Activated CD4-positive, alpha-beta T cell treated with anti-CD3 and anti-CD28 coated beads, Interleukin-2, amount 10 ng/mL, durations not matched to agents 7 days and 5 days (primary cell): ENCODE measurements at regions not wholly inside any gene's neighbourhood (a gene's known extent, or its start where the extent isn't known, plus 50 kb on each side); places are given as distances from the start of the nearest gene placed in this dataset.
"Not testable (repeated sequence)": the region's sequence is repeated elsewhere in the genome, so short reads cannot be mapped to it uniquely, and the experiment has no call there.

Experiments used
- CTCF ChIA-PET: fragments of 350-600 bp; sonication (Branson Sonifier 250); formaldehyde crosslinking; loops from one replicate; lab custom pipeline; 2021; ENCODE audit warnings: antibody characterized with exemption; lab: Charles Lee
- POLR2A ChIA-PET: fragments of 350-600 bp; sonication (Branson Sonifier 250); formaldehyde crosslinking; loops from one replicate; lab custom pipeline; 2021; ENCODE audit warnings: antibody characterized with exemption; lab: Charles Lee
- DNase-seq: peaks from one replicate; pipeline ENCODE4 v3.0.0-alpha.2; 2020
- H3K27ac Mint-ChIP-seq: one replicate; pipeline ENCODE4 v1.8.0; 2021; ENCODE audit warnings: mild to moderate bottlenecking, moderate library complexity, mixed read lengths
- H3K27me3 Mint-ChIP-seq: one replicate; pipeline ENCODE4 v1.8.0; 2021; ENCODE audit warnings: mixed read lengths
- H3K36me3 Mint-ChIP-seq: one replicate; pipeline ENCODE4 v1.8.0; 2021; ENCODE audit warnings: low read depth, mixed read lengths
- H3K4me1 Mint-ChIP-seq: one replicate; pipeline ENCODE4 v1.8.0; 2021; ENCODE audit warnings: mixed read lengths
- H3K4me3 Mint-ChIP-seq: one replicate; pipeline ENCODE4 v1.8.0; 2021; ENCODE audit warnings: mild to moderate bottlenecking, moderate library complexity, mixed read lengths
- H3K9me3 Mint-ChIP-seq: one replicate; pipeline ENCODE4 v1.8.0; 2021; ENCODE audit warnings: mixed read lengths

DNA sequence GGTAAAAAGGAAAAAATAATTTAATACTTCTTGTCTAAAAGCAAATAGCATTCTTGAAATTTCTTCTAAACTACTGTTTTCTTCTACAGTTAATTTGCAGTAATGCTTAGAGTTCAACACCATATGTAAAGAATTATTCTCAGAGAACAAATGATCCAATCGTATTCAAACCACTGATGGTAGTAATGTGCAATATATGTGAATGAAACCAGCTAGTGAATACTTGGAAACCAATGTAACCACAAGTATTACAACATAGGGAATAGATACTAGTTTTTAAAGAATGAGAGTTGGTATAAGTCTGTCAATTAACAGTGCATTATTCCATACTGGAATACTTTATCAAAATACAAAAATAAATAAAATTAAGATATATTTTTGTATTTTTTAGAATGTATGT, 850.0 kb downstream of the DIPK2A start:
- Mint-ChIP-seq H3K9me3 (no peaks in the 10 kb centered on the region), H3K27me3 (no peaks in the 10 kb centered on the region), H3K27ac (no peak overlapping the region), H3K36me3 (no peaks in the 10 kb centered on the region), H3K4me1 (no peaks in the 10 kb centered on the region), H3K4me3 (no peak overlapping the region)
- ChIA-PET POLR2A (no interaction called here), CTCF (no interaction called here)
- DNase-seq = no peak

DNA sequence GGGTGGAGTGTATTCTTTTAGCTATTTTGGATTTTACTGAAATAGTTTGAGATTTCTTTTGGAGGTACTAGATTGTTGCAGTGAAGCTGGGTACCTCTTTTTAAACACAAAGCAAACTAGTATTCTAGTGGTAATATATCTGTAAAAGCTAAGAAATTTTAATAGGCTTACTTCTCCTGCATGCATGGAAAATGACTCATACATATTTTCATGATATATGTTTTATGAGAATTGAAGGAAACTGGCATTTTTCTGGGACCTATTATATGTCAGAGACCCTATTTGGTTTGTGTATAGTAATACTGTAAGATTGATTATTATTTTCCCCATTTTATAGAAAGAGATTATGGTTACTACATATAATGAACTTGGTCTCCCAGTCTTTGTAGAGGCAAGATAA, 851.0 kb downstream of the DIPK2A start:
- H3K4me1 Mint-ChIP-seq = no peaks in the 10 kb centered on the region
- POLR2A ChIA-PET = no interaction called here
- H3K4me3 Mint-ChIP-seq = no peak overlapping the region
- no peaks in the 10 kb centered on the region for H3K9me3 Mint-ChIP-seq
- no peak overlapping the region for H3K27ac Mint-ChIP-seq
- no peaks in the 10 kb centered on the region for H3K27me3 Mint-ChIP-seq
- DNase-seq = no peak
- CTCF ChIA-PET = no interaction called here
- H3K36me3 Mint-ChIP-seq = no peaks in the 10 kb centered on the region

DNA sequence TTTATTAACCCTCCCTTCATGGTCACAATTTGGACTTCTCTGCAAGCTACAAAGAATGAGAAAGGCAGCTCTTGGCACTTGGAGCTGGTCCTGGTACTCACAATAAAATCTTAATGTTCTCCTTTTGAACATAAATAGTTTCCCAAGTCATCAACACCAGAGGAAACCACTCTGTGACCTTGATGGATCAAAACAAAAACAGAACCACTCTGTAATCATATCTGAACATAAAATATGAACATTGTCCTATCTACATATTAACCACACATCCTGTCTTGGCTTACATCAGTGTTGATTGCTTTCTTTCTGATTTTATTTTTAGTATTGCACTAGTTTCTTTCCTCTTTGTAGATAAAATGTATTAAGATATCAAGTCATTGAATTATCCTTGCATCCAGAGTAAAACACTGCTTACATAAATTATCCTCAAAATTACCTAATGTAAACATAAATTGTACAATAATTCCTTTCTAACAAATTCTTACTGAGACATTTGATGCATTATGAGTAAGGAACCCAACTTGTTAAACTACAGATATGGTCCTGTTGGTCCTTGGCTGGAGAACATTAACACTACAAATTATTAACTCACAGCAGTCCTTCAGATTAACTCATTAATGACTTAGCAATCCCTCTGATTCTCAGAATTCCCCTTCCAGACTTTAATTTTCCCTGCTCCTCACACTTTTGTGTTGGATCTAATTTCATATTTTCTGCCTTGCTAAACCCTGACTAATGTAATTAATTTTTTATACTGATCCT, 860.5 kb downstream of the DIPK2A start:
- Mint-ChIP-seq H3K4me1 (no peaks in the 10 kb centered on the region), H3K27me3 (no peaks in the 10 kb centered on the region), H3K4me3 (no peak overlapping the region), H3K36me3 (no peaks in the 10 kb centered on the region), H3K9me3 (no peaks in the 10 kb centered on the region), H3K27ac (no peak overlapping the region)
- CTCF ChIA-PET = no interaction called here
- no peak for DNase-seq
- POLR2A ChIA-PET = no interaction called here

DNA sequence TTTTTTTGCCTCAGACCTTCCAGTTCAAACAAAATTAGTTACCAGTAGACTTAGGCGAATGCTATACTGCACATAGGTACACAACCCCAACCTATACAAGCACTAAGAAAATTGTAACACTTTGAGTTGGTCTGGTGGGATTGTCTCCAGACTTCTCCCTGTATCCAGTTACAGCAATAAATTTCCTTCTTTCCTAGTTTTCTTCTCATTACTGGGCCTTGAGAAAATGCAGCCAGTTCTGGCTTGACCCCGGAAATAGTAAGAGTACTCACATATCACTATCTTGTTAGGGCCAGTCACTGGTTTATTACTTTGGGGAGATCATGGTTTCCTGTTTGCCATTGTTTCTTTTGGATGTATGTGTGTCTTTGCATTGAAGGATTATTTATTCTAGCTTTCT, 868.4 kb downstream of the DIPK2A start:
- DNase-seq = no peak
- Mint-ChIP-seq H3K27ac (no peak overlapping the region), H3K27me3 (no peaks in the 10 kb centered on the region), H3K36me3 (no peaks in the 10 kb centered on the region), H3K4me1 (no peaks in the 10 kb centered on the region), H3K4me3 (no peak overlapping the region), H3K9me3 (peaks cover 8% of the 10 kb centered on the region)
- ChIA-PET CTCF (no interaction called here), POLR2A (no interaction called here)

DNA sequence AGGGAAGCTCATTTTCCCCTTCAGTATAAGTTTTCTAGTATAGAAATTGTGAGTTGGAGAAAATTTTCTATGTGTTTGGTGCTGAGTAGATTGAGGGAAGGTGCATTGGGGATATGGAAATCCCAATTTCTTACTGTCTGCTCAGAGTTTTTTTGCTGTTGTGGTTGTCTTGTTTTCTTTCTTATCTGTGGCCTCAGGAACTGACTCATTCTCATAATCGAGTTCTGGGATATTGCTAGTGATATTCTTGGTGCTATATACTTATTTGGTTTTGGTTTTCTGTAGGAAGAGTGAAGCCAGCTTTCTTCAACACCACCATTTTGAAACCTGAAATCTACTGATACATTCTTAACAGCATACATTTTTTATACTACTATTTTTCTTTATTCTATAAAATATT, 869.2 kb downstream of the DIPK2A start:
- H3K27me3 Mint-ChIP-seq = no peaks in the 10 kb centered on the region
- no peak for DNase-seq
- H3K4me3 Mint-ChIP-seq = no peak overlapping the region
- no peak overlapping the region for H3K27ac Mint-ChIP-seq
- H3K36me3 Mint-ChIP-seq = no peaks in the 10 kb centered on the region
- H3K4me1 Mint-ChIP-seq = no peaks in the 10 kb centered on the region
- peaks cover 8% of the 10 kb centered on the region for H3K9me3 Mint-ChIP-seq
- CTCF ChIA-PET = no interaction called here
- POLR2A ChIA-PET = no interaction called here

DNA sequence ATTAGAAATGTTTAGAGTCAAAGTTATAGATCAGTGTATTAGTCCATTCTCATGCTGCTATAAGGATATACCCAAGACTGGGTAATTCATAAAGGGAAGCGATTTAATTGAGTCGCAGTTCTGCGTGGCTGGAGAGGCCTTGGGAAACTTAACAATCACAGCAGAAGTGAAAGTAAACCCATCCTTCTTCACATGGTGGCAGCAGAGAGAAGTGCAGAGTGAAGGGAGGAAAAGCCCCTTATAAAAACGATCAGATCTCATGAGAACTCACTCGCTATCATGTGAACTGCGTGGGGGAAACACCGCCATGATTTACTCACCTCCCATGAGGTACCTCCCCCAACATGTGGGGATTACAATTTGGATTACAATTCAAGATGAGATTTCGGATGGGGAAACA, 871.5 kb downstream of the DIPK2A start:
- Mint-ChIP-seq H3K4me1 (no peaks in the 10 kb centered on the region), H3K4me3 (no peak overlapping the region), H3K36me3 (no peaks in the 10 kb centered on the region), H3K27me3 (no peaks in the 10 kb centered on the region), H3K9me3 (peaks cover 8% of the 10 kb centered on the region), H3K27ac (no peak overlapping the region)
- POLR2A ChIA-PET = no interaction called here
- CTCF ChIA-PET = no interaction called here
- no peak for DNase-seq

DNA sequence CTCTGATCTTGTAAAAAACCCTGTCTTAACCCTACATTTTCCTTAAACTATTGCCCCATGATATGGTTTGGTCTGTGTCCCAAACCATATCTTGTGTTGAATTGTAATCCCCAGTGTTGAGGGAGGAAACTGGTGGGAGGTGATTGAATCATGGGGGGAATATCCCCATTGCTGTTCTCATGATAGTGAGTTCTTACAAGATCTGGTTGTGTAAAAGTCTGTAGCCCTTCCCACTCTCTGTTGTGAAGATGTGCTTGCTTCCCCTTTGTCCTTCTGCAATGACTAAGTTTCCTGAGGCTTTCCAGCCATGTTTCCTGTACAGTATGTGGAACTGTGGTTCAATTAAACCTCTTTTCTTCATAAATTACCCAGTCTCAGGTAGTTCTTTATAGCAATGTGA, 881.4 kb downstream of the DIPK2A start:
- Mint-ChIP-seq H3K36me3 (no peaks in the 10 kb centered on the region), H3K4me1 (no peaks in the 10 kb centered on the region), H3K27me3 (no peaks in the 10 kb centered on the region), H3K9me3 (no peaks in the 10 kb centered on the region), H3K4me3 (no peak overlapping the region), H3K27ac (no peak overlapping the region)
- ChIA-PET CTCF (no interaction called here), POLR2A (no interaction called here)
- DNase-seq = no peak

DNA sequence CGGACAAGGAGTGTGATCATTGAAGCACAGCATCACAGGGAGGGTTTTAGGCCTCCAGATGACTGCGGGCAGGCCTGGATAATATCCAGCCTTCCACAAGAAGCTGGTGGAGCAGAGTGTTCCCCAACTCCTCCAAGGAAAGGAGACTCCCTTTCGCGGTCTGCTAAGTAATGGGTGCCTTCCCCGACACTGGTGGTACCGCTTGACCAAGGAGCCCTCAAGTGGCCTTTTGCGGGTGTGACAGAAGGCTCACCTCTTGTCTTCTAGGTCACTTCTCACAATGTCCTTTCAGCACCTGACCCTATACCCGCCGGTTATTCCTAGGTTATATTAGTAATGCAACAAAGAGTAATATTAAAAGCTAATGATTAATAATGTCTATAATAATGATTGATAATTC, 882.4 kb downstream of the DIPK2A start:
- H3K4me1 Mint-ChIP-seq, POLR2A ChIA-PET: not testable (repeated sequence)

DNA sequence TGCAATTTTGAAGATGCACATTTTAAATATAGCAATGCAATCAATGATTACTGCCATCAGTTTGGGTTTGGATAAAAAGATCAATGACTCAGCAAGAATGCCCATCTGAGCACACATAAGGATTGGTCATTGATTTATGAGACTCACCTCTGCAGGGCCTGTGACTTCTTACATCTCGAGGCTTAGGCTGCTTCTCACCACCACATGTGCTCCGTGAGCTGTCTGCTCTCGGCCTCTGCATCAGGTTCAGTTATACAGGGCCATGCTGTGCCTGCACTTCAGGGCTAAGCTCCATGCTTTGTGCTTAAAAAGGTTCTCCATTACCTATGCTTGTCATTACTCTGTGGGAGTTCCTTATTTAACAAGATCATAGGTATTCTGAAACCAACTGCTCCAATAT, 887.5 kb downstream of the DIPK2A start:
- H3K4me1 Mint-ChIP-seq = no peaks in the 10 kb centered on the region
- no peaks in the 10 kb centered on the region for H3K9me3 Mint-ChIP-seq
- DNase-seq = no peak
- H3K4me3 Mint-ChIP-seq = no peak overlapping the region
- H3K36me3 Mint-ChIP-seq = no peaks in the 10 kb centered on the region
- H3K27ac Mint-ChIP-seq = no peak overlapping the region
- ChIA-PET POLR2A (no interaction called here), CTCF (no interaction called here)
- no peaks in the 10 kb centered on the region for H3K27me3 Mint-ChIP-seq

More for the DNA sequence above, 882.4 kb downstream of the DIPK2A start:
- CTCF ChIA-PET, H3K4me3 Mint-ChIP-seq, DNase-seq, H3K27ac Mint-ChIP-seq, H3K27me3 Mint-ChIP-seq, H3K9me3 Mint-ChIP-seq, H3K36me3 Mint-ChIP-seq: not testable (repeated sequence)

DNA sequence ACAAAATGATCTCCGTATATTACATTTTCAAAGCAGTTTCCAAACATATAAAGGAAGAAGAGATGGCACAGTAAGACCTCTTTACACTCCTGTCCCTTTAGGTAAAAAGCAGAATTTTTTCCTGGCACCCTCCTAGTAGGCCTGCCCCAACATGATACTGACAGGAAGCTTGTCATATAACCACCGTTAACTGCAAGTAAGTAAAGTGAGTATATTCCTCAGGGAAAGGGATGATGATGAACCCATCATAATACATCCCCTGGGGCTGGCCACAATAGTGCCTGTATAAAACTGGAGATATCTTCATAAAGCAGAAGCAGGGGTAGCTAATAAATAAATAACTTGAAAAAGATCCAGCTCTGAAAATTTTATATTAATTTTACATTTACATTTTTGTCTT, 893.0 kb downstream of the DIPK2A start:
- Mint-ChIP-seq H3K27me3 (no peaks in the 10 kb centered on the region), H3K4me1 (no peaks in the 10 kb centered on the region), H3K9me3 (no peaks in the 10 kb centered on the region), H3K4me3 (no peak overlapping the region), H3K36me3 (no peaks in the 10 kb centered on the region), H3K27ac (no peak overlapping the region)
- ChIA-PET POLR2A (no interaction called here), CTCF (no interaction called here)
- DNase-seq = no peak

DNA sequence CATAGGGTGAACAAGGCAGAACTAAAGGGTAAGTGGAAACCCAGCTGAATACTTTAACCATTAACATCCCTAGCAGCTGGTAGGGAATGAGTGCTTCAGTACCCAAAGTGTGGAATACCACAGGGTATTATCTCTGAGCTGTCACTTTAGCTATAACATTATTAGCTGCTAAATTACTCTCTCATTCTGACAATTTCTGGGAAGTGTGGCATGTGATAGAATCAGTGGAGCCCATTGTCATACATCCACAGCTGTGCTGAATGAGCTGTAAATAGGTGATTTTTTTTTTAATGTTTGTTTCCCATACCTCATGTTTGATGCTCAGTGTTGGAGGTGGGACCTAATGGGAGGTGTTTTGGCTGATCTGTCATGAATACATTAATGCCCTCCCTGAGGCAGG, 894.3 kb downstream of the DIPK2A start:
- POLR2A ChIA-PET = no interaction called here

DNA sequence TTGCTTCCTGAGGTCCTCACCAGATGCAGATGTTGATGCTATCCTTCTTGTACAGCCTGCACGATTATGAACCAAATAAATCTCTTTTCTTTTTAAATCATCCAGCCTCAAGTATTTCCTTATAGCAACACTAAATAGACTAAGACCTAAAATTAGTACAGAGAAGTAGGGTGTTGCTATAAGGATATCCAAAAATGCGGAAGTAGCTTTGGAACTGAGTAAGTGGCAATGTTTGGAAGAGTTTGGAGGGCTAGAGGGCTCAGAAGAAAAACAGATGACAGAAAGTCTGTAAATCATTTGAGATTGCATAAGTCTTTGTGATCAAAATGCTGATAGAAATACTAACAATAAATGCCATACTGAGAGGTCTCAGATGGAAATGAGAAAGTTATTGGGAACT, 894.9 kb downstream of the DIPK2A start:
- Mint-ChIP-seq H3K9me3 (no peaks in the 10 kb centered on the region), H3K27me3 (no peaks in the 10 kb centered on the region), H3K27ac (no peak overlapping the region), H3K4me1 (no peaks in the 10 kb centered on the region), H3K4me3 (no peak overlapping the region), H3K36me3 (no peaks in the 10 kb centered on the region)
- ChIA-PET POLR2A (no interaction called here), CTCF (interaction anchor here (0.5 kb wide), 1 partner anchor 1754 kb away, joined by 3 read pairs; no protein-coding TSS in a partner anchor)
- no peak for DNase-seq

More for the DNA sequence above, 894.3 kb downstream of the DIPK2A start:
- Mint-ChIP-seq H3K27me3 (no peaks in the 10 kb centered on the region), H3K4me1 (no peaks in the 10 kb centered on the region), H3K9me3 (no peaks in the 10 kb centered on the region), H3K4me3 (no peak overlapping the region), H3K27ac (no peak overlapping the region), H3K36me3 (no peaks in the 10 kb centered on the region)
- no peak for DNase-seq
- CTCF ChIA-PET = no interaction called here

DNA sequence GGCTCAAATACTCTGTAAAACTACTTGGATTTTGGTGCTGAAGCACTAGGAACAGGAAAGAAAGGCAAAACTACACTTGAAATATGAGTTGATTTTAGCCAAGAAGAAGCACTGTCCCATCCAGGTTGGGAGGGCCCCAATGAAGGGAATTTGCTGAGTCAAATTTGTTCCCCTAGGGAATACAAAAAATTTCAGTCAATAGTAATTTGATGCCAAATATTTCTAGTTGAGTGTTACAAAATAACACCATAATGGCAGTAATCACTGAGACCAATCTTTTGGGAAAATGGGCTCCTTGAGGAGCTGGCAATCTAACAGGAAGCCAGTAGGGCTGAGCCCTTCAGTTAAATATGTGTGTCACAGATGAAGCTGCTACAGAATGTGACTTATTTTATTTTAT, 896.9 kb downstream of the DIPK2A start:
- Mint-ChIP-seq H3K27me3 (no peaks in the 10 kb centered on the region), H3K36me3 (no peaks in the 10 kb centered on the region), H3K27ac (no peak overlapping the region), H3K9me3 (no peaks in the 10 kb centered on the region), H3K4me1 (no peaks in the 10 kb centered on the region), H3K4me3 (no peak overlapping the region)
- CTCF ChIA-PET = no interaction called here
- POLR2A ChIA-PET = no interaction called here
- DNase-seq = no peak

DNA sequence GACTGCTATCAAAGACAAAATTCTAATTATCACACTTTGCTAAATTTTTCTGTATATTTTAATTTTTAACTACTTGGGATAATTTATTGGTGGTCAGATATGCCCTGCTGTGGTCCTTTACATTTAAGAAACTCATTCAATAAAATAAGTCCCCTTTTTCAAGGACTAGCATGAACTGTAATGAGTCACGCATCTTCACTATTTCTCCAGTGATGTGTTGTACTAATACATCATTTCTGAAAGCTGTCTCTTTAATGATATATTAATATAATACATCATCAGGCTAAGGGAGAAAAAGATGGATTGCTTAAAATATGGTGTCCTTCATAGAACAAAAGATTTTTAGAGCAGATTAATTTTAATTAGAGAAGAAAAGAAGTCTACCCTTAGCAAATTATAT, 901.4 kb downstream of the DIPK2A start:
- Mint-ChIP-seq H3K27me3 (no peaks in the 10 kb centered on the region), H3K27ac (no peak overlapping the region), H3K4me3 (no peak overlapping the region), H3K9me3 (no peaks in the 10 kb centered on the region), H3K36me3 (no peaks in the 10 kb centered on the region), H3K4me1 (no peaks in the 10 kb centered on the region)
- POLR2A ChIA-PET = no interaction called here
- CTCF ChIA-PET = no interaction called here
- no peak for DNase-seq
